Nephron (organoid): ENCODE measurements at regions not wholly inside any gene's neighbourhood (a gene's known extent, or its start where the extent isn't known, plus 50 kb on each side); places are given as distances from the start of the nearest gene placed in this dataset.
"Not testable (repeated sequence)": the region's sequence is repeated elsewhere in the genome, so short reads cannot be mapped to it uniquely, and the experiment has no call there.

ENCODE experiments used
- H3K27ac Mint-ChIP-seq, 3 experiments: 2 replicates each; pipeline ENCODE4 v1.8.0; 2020; ENCODE audit warnings: mixed read lengths in 3 of 3, mild to moderate bottlenecking in 2 of 3, moderate library complexity in 1 of 3
- H3K27me3 Mint-ChIP-seq: 2 replicates; pipeline ENCODE4 v1.8.0; 2021; ENCODE audit warnings: low read depth, mild to moderate bottlenecking, moderate library complexity, mixed read lengths
- H3K36me3 Mint-ChIP-seq: 2 replicates; pipeline ENCODE4 v1.8.0; 2020; ENCODE audit warnings: low read depth, mixed read lengths
- H3K4me1 Mint-ChIP-seq: 2 replicates; pipeline ENCODE4 v1.8.0; 2020; ENCODE audit warnings: mixed read lengths
- H3K4me3 Mint-ChIP-seq, 3 experiments: 2 replicates each; pipeline ENCODE4 v1.8.0; 2020; ENCODE audit warnings: mild to moderate bottlenecking in 3 of 3, mixed read lengths in 3 of 3, moderate library complexity in 2 of 3
- H3K9me3 Mint-ChIP-seq: 2 replicates; pipeline ENCODE4 v1.8.0; 2020; ENCODE audit warnings: mixed read lengths

GRCh38 chrX:90112365-90112764 is 190.7 kb downstream of the TGIF2LX start:
- not testable (repeated sequence) for H3K9me3 Mint-ChIP-seq, H3K4me1 Mint-ChIP-seq, H3K36me3 Mint-ChIP-seq, H3K27me3 Mint-ChIP-seq, H3K27ac Mint-ChIP-seq, H3K4me3 Mint-ChIP-seq

- H3K9me3 Mint-ChIP-seq, H3K27ac Mint-ChIP-seq, H3K27me3 Mint-ChIP-seq, H3K4me1 Mint-ChIP-seq, H3K4me3 Mint-ChIP-seq, H3K36me3 Mint-ChIP-seq: not testable (repeated sequence)
Observed at GRCh38 chrX:90134947-90135346, 213.2 kb downstream of the TGIF2LX start.

- H3K36me3 Mint-ChIP-seq, H3K9me3 Mint-ChIP-seq, H3K4me3 Mint-ChIP-seq, H3K4me1 Mint-ChIP-seq, H3K27me3 Mint-ChIP-seq: not testable (repeated sequence)
- peak overlapping the region in 1 of 3 experiments; percentile 22 for H3K27ac Mint-ChIP-seq
Observed at GRCh38 chrX:90178976-90179375, 257.3 kb downstream of the TGIF2LX start.

- H3K36me3 Mint-ChIP-seq, H3K4me3 Mint-ChIP-seq, H3K4me1 Mint-ChIP-seq: not testable (repeated sequence)
Observed at GRCh38 chrX:90189046-90189445, 267.3 kb downstream of the TGIF2LX start.

DNA sequence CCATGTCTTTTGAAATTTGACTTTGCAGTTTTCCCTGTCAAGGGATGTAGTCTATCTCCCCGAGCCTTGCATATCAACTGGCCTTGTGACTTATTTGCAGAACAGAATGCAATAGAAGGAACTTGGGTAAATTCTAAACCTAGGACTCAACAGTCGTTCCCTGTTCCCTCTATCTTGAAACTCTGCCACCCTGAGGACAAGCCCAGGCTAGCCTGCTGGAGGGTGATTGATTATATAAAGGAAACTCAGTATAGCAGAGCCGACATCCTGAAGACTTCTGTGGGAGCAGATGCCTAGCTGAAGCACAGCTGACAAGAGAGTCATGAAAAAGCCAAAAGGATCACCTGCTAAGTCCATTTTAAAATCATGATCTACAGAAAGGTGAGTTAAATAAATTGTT is 285.1 kb downstream of the TGIF2LX start:
- not testable (repeated sequence) for H3K9me3 Mint-ChIP-seq, H3K27ac Mint-ChIP-seq, H3K4me3 Mint-ChIP-seq, H3K4me1 Mint-ChIP-seq, H3K27me3 Mint-ChIP-seq, H3K36me3 Mint-ChIP-seq

More at GRCh38 chrX:90189046-90189445, 267.3 kb downstream of the TGIF2LX start:
- not testable (repeated sequence) for H3K27ac Mint-ChIP-seq, H3K9me3 Mint-ChIP-seq, H3K27me3 Mint-ChIP-seq

DNA sequence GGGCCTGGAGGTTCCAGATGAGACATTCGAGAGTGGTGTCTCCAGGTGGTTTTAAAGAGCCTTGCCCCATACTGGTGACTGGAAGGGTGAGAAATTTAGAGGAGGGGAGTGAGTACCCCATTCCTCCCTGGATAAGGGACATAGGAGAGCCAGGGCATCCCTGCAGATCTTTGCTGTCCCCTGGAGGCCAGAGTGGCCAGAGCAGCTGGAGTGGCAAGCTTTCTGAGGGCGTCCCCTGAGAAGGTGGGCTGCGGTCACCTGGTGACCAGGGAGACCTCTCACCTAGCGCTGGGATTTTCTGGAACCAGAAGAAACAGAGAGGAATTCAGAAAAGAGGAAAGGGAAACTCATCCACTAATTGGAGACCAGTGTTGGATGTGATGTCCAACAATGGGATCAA is 300.9 kb downstream of the TGIF2LX start:
- H3K4me1 Mint-ChIP-seq, H3K36me3 Mint-ChIP-seq, H3K27ac Mint-ChIP-seq, H3K9me3 Mint-ChIP-seq, H3K27me3 Mint-ChIP-seq, H3K4me3 Mint-ChIP-seq: not testable (repeated sequence)

DNA sequence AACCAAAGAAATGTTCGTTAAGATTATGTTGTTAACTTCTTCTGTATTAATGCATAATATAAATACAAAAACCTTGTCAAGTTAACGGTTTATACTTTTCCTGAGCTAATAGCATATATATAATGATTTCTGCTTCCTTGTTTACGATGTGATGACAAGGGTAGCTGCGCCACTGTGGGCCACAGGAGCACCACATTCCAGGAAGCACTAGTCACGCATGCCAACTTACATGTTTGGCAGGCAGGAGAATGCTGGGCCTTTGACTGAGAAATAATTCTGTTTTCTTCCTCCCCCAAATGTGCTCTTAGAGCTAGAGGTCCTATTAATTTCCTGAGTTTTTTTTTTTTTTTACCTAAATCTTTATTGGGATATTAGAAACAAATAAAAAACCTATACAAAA is 349.9 kb downstream of the TGIF2LX start:
- H3K27me3 Mint-ChIP-seq, H3K9me3 Mint-ChIP-seq, H3K4me3 Mint-ChIP-seq, H3K36me3 Mint-ChIP-seq, H3K4me1 Mint-ChIP-seq, H3K27ac Mint-ChIP-seq: not testable (repeated sequence)
